IPS-NIHi7 (cell line): ENCODE measurements at regions not wholly inside any gene's neighbourhood (a gene's known extent, or its start where the extent isn't known, plus 50 kb on each side); places are given as distances from the start of the nearest gene placed in this dataset.

Source experiments
- DNase-seq: peaks from one replicate; pipeline ENCODE4 v3.0.0; 2012; ENCODE audit warnings: mixed read lengths; ENCODE audit errors: extremely low spot score

DNA sequence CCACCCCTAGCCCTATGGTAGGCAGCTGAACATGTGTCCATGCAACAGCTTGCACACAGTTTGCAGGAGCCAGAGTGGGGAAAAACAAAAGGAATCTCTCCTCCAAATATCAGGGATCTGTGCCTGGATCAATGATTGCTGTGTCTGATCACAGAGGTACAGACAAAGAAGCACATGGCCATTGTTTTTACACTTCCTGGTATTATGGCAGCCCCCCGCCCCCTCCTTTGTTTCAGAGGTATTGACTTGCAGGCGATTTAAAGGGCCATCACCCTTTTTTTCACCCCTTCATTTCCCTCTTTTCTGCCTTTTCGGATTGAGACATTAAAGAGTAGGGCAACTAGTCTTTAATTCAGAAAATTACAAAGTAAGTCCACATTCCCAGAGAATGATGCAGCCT lies 453.0 kb upstream of the LUZP2 start:
- DNase-seq: no peak

DNA sequence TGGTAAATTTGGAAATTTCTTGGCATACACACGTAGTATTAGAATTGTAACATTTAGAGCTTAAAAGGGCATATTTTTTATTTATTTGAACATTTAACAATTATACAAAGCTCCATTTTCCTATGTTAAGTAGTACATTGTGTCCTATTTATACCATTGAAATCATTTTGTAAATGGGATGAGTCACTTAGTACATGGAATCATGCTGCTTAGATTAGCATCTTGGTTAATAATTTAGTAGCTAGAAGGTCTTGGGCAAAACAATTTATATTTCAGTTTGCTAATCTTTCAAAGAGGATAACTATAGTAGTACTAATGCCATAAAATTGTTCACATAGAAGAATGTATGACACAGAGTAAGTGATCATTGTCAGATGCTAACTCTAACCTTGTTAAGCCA lies 450.1 kb upstream of the LUZP2 start:
- no peak for DNase-seq

- DNase-seq: no peak
These were observed 440.8 kb upstream of the LUZP2 start for GRCh38 chr11:24056051-24056450.

GRCh38 chr11:24060125-24060524 lies 436.7 kb upstream of the LUZP2 start:
- no peak for DNase-seq

DNA sequence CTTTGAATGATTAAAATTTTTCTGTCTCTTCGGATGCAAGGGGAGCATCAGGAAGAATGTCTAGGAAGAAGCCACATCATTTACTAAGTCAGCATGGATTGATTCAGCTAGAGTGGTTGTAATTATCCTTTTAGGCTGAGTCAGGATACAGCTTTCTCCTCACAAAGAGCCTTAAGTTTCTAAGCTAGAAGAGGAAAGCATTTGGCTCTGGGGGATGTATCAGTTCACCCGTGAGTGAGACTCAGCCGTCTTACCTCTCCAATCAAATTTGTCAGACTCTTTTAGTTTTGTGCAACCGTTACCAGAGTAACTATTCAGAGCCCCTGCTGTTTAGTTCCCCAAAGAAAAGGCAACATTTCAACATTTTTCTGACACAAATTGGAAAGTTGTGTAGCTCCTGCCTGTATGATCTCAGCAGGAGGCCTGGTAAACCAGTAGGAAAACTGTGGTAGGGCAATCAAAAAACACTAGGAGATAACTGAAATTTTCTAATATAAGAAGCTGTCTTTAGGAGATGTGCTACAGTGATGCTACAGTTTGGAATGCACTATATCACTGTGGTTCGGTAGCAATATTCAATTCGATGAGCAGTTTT lies 432.4 kb upstream of the LUZP2 start:
- DNase-seq: peak; percentile 11

DNA sequence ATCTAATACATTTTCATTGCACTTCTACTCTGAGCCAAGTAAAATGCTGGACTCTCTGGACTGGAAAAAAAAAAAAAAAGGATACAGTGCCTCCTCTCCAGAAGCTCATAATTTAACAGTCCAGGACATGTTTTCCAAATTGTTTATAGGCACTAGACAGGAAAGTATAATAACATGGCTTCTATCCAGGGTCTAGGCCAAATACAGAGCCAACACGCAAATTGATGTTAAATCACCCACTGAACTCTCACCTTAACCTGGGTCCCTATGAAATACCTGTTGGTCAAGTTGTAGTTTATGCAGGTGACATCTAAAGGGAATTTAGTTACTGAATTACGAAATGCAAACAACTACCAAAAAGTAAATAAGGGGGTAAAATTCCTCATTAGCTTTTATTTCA lies 428.7 kb upstream of the LUZP2 start:
- no peak for DNase-seq

- DNase-seq: no peak
These were observed 426.4 kb upstream of the LUZP2 start for GRCh38 chr11:24070435-24070834.

- no peak for DNase-seq
These were observed 418.8 kb upstream of the LUZP2 start for GRCh38 chr11:24078018-24078417.

- no peak for DNase-seq
These were observed 414.6 kb upstream of the LUZP2 start for GRCh38 chr11:24082241-24082640.

- no peak for DNase-seq
These were observed 414.0 kb upstream of the LUZP2 start for GRCh38 chr11:24082860-24083259.

DNA sequence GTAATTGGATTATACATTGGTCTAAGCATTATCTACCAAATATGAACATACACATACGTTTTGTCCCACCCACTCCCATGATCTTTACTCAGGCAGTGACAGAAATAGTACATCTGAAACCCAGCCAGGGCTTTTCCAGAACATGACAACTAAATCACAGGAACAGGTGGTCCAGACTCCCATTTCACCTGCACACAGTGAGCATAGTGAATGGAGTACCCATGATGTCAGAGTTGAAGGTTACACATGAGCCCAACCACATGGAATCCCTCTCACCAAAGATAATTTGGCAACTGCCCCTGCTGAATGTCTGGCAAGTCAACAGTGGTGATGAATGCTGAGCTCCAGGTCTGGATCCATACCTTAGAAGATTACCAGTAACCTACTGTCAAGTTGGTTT lies 411.9 kb upstream of the LUZP2 start:
- no peak for DNase-seq

- DNase-seq: no peak
These were observed 409.9 kb upstream of the LUZP2 start for GRCh38 chr11:24086921-24087320.

DNA sequence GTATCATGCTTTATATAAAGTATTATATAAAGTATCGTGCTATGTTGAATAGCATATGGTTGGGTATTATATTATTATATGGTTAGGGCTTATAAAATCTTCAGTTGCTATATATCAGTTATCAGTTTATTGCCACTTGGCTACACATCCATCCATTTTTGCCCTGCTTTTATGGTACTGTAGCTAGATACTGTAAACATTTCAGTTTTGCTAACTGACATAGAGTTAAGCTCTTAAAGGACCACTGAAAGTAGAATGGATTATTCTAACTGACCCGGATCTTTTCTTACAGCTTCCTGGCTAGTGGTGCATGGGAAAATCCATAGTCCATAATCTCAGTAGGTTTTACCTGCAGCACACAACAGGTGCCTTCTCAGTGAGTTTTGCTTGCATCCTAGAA lies 405.3 kb upstream of the LUZP2 start:
- no peak for DNase-seq

- no peak for DNase-seq
These were observed 403.5 kb upstream of the LUZP2 start for GRCh38 chr11:24093375-24093774.

- DNase-seq: no peak
These were observed 388.2 kb upstream of the LUZP2 start for GRCh38 chr11:24108609-24109008.

DNA sequence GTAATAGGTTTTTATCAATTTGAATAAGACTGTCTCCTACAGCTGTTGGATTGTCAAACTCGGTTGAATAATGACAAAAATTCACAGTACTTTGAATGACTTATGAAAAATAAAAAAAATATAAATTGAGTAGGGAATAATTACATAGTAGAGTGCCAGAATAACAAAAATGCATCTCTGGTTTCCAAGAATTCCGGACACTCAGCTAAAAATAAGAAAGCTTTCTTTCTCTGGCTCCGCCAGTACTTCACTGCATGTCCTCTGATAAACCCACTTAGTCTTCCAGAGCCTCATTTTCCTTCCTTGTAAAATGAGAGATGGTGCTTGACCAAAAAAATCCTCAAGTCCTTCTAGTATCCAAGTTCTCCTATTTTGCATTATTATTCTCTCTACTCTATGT lies 374.6 kb upstream of the LUZP2 start:
- no peak for DNase-seq

DNA sequence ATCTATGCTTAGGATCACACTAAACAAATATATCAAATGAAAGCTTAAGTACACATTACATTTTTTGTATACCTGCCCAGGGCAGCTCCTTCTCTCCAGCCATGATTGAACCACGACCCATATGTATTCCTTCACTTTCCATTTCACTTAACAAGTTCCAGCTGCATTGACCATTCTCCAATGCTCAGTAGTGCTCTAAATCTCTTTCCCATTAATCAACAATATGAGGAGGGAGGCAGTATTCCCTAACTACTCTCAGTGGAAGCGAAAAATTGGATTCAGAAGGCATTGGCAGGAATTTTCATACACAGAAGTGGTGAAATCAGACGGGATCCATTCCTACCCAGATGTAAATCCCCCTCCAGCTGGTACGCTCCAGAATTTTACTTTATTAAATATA lies 372.0 kb upstream of the LUZP2 start:
- no peak for DNase-seq

GRCh38 chr11:24131698-24132097 lies 365.2 kb upstream of the LUZP2 start:
- no peak for DNase-seq

DNA sequence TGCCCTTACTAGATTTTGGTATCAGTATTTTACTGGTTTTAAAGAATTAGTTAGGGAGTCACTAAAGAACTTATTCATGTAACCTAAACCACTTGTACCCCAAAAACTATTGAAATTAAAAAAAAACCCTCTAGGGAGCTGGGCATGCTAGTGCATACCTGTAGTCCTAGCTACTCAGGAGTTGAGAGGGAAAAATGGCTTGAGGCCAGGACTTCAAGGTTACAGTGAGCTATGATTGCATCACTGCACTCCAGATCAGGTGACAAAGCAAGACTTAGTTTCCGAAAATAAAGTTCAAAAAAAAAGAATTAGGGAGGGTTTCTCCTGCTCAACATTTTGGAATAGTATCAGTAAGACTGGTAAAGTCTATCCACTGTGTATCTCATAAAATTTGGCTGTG lies 364.4 kb upstream of the LUZP2 start:
- DNase-seq: no peak

DNA sequence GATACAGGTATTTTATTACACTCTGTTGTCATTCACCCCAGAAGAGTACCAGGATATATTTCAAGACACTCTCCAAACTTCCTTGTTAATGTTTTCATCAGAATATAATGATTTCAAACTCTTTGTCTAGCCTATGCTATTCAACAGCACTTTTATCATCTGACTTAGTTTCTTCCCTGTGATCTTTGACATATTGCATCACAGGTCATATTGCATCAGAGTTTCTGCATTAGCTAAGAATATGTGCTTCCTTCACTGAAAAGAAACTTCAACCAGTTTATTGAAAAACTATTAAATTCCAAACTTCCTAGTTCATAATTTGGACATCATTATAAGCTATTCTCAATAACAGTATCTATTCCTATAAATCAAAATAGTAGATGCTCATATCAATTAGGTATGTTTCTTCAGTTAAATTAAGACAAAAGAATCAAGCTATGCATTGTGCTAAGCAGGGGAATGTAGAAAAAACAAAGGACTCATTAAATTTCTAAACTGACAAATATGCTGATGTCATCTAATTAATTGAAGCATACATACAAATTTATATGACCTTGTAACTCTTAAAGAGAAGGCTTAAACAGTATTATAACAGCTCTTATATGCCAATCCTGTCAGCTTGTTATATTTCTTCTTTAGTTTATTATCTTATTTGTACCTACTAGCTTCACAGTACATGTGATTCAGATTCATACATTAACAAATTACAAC lies 361.8 kb upstream of the LUZP2 start:
- DNase-seq: no peak

- no peak for DNase-seq
These were observed 354.8 kb upstream of the LUZP2 start for GRCh38 chr11:24142062-24142461.

DNA sequence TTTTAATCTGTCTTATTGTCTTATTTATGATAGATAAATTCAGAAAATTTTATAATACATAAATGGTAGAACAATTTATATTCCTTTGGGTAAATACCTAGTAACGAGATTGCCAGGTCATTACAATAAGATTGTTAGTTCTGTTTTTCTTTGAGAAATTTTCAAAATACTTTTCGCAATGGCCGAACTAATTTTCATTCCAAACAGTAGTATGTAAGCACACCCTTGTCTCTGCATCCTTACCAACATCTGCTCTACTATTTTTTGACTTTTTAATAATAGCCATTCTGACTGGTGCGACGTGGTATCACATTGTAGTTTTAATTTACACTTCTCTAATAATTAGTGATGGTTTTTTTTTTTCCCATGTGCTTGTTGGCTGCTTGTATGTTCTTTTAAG lies 351.4 kb upstream of the LUZP2 start:
- DNase-seq: no peak

DNA sequence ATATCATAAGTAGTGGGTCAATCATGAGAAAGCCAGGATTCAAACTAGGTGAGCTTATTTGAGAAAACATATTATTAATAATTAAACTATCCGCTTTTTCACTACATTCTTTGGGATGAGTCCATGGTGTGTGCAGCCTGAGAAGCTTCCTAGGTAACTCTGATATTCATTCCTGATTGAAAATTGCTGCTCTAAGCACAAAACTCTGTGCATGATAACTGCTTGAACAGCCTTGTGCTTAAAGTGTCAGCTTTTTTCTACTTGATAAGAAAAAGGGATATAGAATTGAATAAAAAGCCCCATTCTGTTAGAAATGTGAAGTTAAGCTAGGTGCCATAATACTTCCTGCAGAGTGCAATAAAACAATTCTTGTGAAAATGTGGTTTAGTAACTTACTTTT lies 343.5 kb upstream of the LUZP2 start:
- no peak for DNase-seq

- DNase-seq: peak; percentile 39
These were observed 341.1 kb upstream of the LUZP2 start for GRCh38 chr11:24155792-24156191.
